AG10803 (cell line): ENCODE measurements at regions not wholly inside any gene's neighbourhood (a gene's known extent, or its start where the extent isn't known, plus 50 kb on each side); places are given as distances from the start of the nearest gene placed in this dataset.
A peak's percentile ranks its signal among the peaks of the same experiment; 100 is the strongest.

Experiments used
- DNase-seq: peaks from one replicate; pipeline ENCODE4 v3.0.0; 2010; ENCODE audit warnings: low read depth
- H3K4me3 ChIP-seq: 2 replicates; pipeline ENCODE4 v1.5.1; 2011; ENCODE audit warnings: mild to moderate bottlenecking, low read length, control low read depth
- TF ChIP-seq, protein P1 (sequence below): conservative IDR thresholded peaks from 2 replicates; pipeline ENCODE4 v1.5.1; 2011; ENCODE audit warnings: mild to moderate bottlenecking, low read length, control low read depth, inconsistent platforms

DNA sequence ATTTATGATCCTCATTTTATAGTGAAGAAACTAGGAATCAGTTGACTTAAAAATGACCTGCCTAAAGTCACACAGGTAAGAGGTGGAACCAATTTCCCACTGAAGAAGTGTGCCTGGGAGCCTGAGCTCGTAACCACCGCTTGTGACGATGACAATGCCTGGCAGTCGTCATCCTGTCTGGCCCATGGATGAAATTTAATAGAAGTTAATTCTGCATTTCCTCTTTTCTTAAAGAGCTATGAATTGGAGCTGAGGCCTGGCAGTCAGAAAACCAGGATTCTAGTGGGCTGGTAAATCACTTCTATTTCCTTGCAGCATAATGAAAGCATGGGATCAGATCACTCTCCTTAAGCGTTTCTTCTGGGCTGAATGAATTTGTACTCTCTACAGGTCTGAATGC, 200.0 kb upstream of the SGK1 start:
- H3K4me3 ChIP-seq: no peak overlapping the region
- TF ChIP-seq, protein P1, sequence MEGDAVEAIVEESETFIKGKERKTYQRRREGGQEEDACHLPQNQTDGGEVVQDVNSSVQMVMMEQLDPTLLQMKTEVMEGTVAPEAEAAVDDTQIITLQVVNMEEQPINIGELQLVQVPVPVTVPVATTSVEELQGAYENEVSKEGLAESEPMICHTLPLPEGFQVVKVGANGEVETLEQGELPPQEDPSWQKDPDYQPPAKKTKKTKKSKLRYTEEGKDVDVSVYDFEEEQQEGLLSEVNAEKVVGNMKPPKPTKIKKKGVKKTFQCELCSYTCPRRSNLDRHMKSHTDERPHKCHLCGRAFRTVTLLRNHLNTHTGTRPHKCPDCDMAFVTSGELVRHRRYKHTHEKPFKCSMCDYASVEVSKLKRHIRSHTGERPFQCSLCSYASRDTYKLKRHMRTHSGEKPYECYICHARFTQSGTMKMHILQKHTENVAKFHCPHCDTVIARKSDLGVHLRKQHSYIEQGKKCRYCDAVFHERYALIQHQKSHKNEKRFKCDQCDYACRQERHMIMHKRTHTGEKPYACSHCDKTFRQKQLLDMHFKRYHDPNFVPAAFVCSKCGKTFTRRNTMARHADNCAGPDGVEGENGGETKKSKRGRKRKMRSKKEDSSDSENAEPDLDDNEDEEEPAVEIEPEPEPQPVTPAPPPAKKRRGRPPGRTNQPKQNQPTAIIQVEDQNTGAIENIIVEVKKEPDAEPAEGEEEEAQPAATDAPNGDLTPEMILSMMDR: no peak
- DNase-seq: no peak

DNA sequence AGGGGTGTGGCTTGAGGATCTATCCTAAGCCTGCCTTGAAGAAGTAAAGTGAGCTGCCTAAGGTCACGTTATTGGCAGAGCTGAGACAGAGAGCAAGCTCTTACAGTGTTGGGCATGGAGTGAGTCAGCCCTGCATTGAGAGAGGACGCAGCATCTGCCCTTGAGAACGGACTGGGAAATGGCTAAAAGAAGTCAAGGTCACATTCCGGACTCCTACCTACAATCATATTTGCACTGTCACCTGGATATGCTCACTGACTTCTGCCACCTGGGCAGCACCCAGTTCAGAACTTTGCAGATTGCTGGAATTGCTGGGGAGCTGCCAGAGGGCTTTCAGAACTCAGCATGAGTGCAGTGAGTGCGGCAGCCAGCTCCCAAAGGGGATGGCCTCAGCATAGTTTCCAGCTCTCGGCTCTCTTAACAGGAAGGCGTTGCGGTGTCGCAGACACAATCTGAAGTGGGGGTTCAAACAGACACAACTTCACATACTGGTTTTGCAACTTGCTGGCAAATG, 199.3 kb upstream of the SGK1 start:
- H3K4me3 ChIP-seq: peak overlapping the region; percentile 22
- TF ChIP-seq, protein P1: no peak
- DNase-seq: peak; percentile 79

DNA sequence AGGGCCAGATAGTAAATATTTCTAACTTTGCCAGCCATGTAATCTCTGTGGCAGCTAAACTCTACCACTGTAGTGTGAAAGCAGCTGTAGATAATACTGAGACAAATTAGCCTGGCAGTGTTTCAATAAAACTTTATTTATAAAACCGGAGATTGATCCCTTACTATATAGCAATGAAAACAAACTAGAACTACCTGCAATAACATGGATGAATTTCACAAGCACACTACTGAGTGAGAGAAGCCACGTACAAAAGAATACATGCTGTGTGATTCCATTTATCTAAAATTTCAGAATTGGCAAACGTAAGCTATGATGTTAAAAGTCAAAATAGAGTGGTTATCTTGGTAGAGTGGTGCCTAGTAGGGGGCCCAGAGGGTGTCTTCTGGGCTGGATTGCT, 198.7 kb upstream of the SGK1 start:
- TF ChIP-seq, protein P1: no peak
- H3K4me3 ChIP-seq: no peak overlapping the region
- no peak for DNase-seq

DNA sequence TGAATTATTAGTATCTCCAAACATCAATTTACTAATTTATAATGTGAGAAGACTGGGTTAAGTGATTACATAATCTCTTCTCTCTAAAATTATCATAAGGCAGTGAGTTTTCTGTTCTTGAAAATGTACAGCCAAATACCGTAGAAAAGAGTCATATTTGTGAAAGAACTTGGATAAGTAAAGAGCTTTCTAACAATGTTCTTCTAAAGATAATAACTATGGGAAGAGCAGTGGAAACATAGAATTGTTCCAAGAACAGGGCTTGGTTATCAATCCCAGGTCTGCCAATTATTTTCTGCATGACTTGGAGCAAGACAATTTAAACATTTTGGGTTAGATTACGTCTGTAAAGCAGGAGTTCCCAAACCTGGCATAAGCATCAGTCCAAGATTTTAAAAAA, 198.1 kb upstream of the SGK1 start:
- TF ChIP-seq, protein P1: no peak
- no peak for DNase-seq
- H3K4me3 ChIP-seq: no peak overlapping the region

DNA sequence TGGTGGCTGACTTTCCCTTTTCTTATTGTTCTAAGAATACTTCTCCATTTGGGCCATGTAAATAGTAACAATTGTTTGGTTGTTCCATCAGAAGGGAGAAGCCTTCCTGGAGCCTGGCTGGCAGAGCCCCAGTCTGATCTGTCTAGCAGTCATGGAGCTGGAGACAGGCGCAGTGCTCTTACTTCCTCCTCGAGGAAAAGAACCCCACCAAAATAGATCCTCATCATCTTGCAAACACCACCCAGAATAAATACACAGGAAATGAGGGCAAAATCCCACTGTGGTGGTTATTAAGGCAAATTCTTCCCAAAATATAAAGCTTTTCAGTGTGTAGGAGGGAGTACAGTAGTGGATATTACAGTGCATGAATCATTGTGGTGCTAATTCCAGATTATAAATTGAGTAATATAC, 195.1 kb upstream of the SGK1 start:
- DNase-seq: peak; percentile 3
- H3K4me3 ChIP-seq: no peak overlapping the region
- TF ChIP-seq, protein P1: no peak

DNA sequence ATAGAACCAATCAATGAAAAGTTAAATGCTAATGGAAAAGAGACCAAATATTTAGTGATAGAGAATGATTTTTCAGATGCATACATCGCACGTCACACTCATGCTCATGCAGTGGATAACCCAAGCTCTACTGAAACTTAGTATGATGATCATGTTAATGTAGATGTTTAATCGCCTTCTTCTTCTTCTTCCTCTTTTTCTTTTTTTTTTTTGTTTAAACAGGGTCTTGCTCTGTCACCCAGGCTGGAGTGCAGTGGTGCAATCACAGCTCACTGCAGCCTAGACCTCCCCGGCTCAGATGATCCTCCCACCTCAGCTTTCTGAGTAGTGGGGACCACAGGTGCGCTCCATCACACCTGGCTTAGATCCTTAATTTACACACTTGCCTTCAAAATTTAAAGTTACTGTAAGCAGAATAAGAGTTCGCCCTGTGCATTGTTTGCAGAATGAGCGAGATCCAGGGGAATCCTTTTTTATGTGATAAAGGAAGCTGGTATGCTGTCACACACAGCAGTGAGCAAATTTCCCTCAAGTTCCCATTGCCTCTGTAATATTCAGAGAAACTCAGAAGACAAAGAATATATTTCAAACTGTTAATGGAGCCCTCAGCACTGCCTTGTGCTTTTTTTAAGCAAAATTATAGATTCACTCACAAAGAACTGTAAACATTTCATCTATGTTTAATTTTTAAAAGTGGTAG, 194.2 kb upstream of the SGK1 start:
- no peak overlapping the region for H3K4me3 ChIP-seq
- DNase-seq: no peak
- TF ChIP-seq, protein P1: no peak

DNA sequence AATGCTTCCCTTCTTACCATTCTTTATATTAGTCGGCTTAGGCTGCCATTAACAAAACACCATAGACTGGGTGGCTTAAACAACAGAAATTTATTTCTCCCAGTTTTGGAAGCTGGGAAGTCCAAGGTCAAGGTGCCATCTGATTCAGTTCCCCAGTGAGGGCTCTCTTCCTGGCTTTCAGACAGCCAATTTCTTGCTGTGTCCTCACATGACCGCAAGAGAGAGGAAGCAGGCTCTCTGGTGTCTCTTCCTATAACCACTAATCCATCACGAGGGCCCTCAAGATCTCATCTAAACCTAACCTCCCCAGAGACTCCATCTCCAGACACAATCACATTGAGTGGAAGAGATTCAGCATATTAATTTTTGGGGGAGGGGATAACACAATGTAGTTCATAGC, 193.0 kb upstream of the SGK1 start:
- TF ChIP-seq, protein P1: no peak
- H3K4me3 ChIP-seq: no peak overlapping the region
- DNase-seq: no peak
